Femur (tissue), 1 donor: ENCODE measurements at regions not wholly inside any gene's neighbourhood (a gene's known extent, or its start where the extent isn't known, plus 50 kb on each side); places are given as distances from the start of the nearest gene placed in this dataset.

Experiments
- DNase-seq: peaks from one replicate; pipeline ENCODE4 v3.0.0-alpha.2; 2017

DNA sequence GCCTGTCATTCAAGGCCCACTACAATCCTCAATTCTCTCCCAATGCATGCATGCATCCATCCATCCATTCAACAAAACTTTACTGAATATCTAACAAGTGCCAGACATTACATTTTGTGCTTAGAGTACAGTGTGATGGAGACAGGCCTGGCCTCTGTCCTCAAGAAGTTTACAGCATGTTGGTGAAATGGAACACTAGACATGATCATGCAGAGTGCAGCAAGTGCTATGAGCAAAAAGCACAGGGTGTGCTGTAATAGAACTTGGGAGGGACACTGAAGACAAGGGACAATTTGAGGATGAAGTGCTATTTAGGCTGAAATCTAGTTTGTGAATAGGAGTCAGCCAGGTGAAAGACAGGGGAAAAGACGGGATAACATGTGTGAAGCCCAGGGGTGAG lies 347.8 kb downstream of the PTEN start:
- DNase-seq, result no peak

DNA sequence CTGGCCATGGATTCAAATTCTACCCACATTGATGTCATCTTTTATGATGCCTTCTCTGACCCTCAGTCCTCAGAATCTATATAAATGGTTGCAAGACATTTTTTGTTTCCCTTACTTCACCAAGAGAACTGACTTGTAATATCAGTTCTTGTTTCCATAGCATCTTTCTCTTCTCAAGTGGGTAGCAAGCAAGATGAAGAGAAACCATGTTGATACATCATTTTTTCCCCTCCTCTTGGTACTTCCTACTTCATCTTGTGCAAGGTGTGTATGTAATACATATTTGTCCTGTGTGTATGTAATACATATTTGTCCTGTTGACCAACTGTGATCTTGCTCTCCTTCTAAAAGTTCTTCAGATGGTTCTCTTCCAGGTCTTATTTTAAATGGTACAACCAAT lies 348.6 kb downstream of the PTEN start:
- DNase-seq, result no peak

DNA sequence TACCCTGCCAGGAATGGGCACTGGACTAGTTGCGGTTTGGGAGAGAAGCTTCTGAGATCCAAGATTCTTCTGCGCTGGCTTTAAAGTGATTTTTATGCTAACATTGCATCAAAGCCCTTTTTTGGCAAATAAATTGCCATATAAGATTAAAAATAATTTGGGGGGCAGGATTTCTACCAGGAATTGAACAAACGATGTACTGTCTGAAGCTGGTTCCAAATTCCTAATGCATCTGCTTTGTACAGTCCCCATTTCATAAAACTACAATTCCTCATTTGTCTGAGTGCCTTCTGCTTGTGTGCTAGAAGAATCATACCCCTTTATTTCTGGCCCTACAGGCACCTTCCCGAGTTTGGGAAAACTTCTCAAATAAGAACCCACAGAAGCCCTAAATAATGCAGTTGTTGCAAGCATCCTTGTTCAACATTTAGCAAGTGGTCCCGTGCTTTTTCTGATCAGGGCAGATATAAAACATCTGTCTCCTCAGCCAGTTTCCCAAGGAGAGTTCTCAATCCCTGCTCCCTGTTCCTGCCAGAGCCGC lies 349.7 kb downstream of the PTEN start:
- DNase-seq, result no peak

DNA sequence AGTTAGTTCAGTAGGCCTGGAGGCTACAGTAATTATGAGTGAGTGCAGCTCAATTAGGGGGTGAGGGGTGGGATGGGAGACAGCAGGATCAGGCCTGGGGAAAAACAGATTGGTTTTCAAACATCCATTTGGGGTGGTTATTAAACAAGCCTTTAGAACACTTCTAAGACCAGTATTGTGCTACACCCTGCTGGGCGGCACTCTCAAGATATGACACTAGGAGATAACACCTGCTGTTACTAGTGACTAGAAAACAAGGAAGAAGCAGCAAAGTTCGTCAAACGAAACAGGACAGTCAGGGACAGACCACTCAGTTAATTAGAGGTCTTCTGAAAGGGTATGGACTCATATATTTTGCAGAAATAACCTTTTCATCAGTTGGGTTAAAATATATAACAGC lies 353.6 kb downstream of the PTEN start:
- DNase-seq, result no peak

DNA sequence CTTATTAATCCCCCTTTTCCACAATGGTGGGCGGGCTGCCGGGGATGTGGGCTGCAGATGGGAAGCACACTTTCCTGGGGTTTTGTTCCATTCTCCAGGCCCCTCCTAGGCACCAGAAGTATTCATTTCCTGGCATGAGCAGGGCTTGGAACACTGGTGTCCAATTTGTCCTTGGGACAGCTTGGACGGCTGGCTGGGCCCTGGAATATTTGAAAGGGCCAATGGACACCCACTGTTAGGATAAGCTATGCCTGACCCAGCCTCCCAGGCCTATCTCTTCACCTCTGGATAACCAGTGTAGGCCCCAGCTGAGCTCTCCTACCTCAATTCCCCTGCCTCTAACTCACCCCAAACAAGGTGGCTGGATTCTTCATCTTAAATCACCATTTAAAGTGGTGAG lies 354.9 kb downstream of the PTEN start:
- no peak for DNase-seq

DNA sequence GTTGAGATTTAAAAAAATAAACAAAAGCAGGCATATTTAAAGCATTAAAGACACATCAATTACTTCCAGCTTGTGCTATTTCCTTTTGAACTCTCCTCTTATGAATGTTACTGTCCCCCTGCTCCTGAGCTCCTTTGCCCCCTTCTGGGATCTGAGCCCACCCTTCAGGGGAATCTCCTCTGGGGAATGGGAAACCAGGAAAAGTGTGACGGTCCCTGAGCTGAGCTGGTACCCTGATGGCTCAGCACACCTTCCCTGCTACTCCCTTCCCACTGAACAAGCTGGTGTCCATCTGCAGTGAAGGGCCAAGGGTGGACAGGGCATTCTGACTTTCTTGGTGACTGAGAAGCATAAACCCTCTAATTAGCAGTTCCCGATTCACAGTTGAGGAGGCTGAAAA lies 356.3 kb downstream of the PTEN start:
- no peak for DNase-seq

DNA sequence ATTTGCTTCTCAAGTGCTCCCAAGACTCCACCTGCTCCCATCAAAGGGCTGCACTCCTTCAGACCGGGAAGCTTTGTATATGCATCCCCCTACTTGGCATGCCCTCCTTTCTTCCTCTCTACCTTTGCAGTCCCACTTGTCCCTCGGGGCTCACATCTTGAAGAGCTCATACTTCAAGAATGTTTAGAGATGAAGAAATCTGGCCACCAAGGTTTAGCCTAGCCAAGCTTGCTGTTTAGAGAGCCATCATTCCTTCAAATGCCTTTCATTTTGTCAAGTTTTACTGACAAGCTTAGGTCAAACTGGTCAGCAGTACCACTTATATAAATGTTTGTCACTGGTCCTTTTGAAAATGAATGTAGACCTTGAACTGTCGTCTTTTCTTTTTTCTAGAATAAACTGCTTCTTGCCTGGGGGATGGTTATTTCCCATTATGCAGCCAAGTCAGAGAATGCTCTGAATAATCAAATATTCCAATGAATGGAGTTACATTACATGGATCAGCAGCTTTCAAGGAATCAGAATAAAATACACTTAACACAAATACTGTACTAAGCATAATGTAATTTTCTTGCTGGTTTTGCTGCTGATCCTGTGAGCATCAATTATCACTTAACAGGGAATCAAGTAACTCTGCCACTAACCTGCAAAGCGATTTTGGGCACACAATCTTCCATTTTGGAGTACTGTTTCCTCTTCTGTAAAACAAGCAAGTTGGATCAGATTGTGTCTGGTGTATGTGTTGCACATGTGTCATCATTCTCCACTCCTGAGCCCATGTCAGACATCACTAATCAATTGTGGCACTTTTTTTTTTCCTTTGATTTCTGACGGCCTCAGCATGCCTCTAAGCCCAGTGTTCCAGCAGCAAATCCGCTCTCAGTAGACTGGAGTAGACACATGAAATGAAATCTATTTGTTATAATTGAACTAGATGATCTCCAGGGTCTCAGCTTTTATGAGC lies 357.9 kb downstream of the PTEN start:
- no peak for DNase-seq

DNA sequence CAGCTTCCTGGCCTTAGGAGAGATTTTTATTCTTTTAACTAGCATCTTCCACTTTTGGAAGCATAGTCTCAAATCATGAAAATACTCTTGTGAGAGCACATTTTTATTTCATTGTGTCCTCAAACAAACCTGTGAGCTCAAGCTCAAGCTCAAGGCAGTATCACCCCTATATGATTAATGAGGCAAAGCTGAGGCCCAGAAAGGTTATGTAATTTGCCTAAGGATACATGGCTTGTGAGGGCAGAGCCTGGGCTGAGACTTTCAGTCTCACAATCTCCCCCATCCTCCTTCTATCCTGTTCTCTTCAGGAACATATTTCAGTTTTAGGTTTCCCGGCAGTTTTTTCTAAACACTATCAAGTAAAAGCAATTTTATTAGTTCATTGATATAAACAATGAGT lies 359.5 kb downstream of the PTEN start:
- DNase-seq, result no peak
